WTC11 (cell line): ENCODE measurements at regions not wholly inside any gene's neighbourhood (a gene's known extent, or its start where the extent isn't known, plus 50 kb on each side); places are given as distances from the start of the nearest gene placed in this dataset.

Source experiments
- ATAC-seq: fragments of 200-7000 bp; cut with Tn5 transposase; 2 replicates; pipeline ENCODE4 v1.10.0; 2021; ENCODE audit warnings: mild to moderate bottlenecking, moderate library complexity
- CTCF ChIA-PET: fragments of 300-600 bp; sonication (Branson Sonifier 250); formaldehyde crosslinking; loops from one replicate; lab custom pipeline; 2021; ENCODE audit warnings: antibody characterized with exemption; lab: Charles Lee
- POLR2A ChIA-PET: fragments of 350-600 bp; sonication (Branson Sonifier 250); formaldehyde crosslinking; loops from one replicate; lab custom pipeline; 2021; ENCODE audit warnings: antibody characterized with exemption; lab: Charles Lee
- DNase-seq: peaks from one replicate; pipeline ENCODE4 v3.0.0; 2021; ENCODE audit warnings: low spot score
- H3K27ac Mint-ChIP-seq: 2 replicates; pipeline ENCODE4 v1.8.0; 2021; ENCODE audit warnings: mixed read lengths
- H3K27me3 Mint-ChIP-seq: 2 replicates; pipeline ENCODE4 v1.8.0; 2021; ENCODE audit warnings: low read depth, mild to moderate bottlenecking, moderate library complexity, mixed read lengths
- H3K36me3 Mint-ChIP-seq: 2 replicates; pipeline ENCODE4 v1.8.0; 2021; ENCODE audit warnings: mixed read lengths
- H3K4me1 Mint-ChIP-seq: 2 replicates; pipeline ENCODE4 v1.8.0; 2022; ENCODE audit warnings: mixed read lengths
- H3K4me3 Mint-ChIP-seq: 2 replicates; pipeline ENCODE4 v1.8.0; 2021; ENCODE audit warnings: mild to moderate bottlenecking, moderate library complexity, mixed read lengths
- H3K9me3 Mint-ChIP-seq: 2 replicates; pipeline ENCODE4 v1.8.0; 2021; ENCODE audit warnings: mixed read lengths
- AFF4 ChIP-seq: sonication (generic); formaldehyde crosslinking; IDR thresholded peaks from 2 replicates; pipeline ENCODE4 v1.8.1; 2023; ENCODE audit warnings: mild to moderate bottlenecking, missing genetic modification reagents, borderline replicate concordance
- ARID4B ChIP-seq: sonication (generic); formaldehyde crosslinking; IDR thresholded peaks from 2 replicates; pipeline ENCODE4 v1.8.0; 2023; ENCODE audit warnings: missing genetic modification reagents, mild to moderate bottlenecking, borderline replicate concordance
- ATF3 ChIP-seq: sonication (generic); formaldehyde crosslinking; conservative IDR thresholded peaks from 2 replicates; pipeline ENCODE4 v1.8.1; 2022; ENCODE audit warnings: mild to moderate bottlenecking, missing genetic modification reagents
- ETV6 ChIP-seq: sonication (generic); formaldehyde crosslinking; IDR thresholded peaks from 2 replicates; pipeline ENCODE4 v1.8.1; 2022; ENCODE audit warnings: mild to moderate bottlenecking, missing genetic modification reagents
- FOXJ3 ChIP-seq: sonication (generic); formaldehyde crosslinking; IDR thresholded peaks from 2 replicates; pipeline ENCODE4 v1.9.0; 2021; ENCODE audit warnings: missing genetic modification reagents, mild to moderate bottlenecking, borderline replicate concordance
- FOXP4 ChIP-seq: sonication (generic); formaldehyde crosslinking; IDR thresholded peaks from 2 replicates; pipeline ENCODE4 v1.8.0; 2022; ENCODE audit warnings: mild to moderate bottlenecking, missing genetic modification reagents
- GABPB1 ChIP-seq: sonication (generic); formaldehyde crosslinking; IDR thresholded peaks from 2 replicates; pipeline ENCODE4 v1.8.1; 2023; ENCODE audit warnings: mild to moderate bottlenecking, missing genetic modification reagents
- IRF2 ChIP-seq: sonication (generic); formaldehyde crosslinking; IDR thresholded peaks from 2 replicates; pipeline ENCODE4 v1.8.0; 2022; ENCODE audit warnings: low read depth, missing genetic modification reagents, borderline replicate concordance
- JUN ChIP-seq: sonication (generic); formaldehyde crosslinking; IDR thresholded peaks from 2 replicates; pipeline ENCODE4 v1.8.0; 2023; ENCODE audit warnings: mild to moderate bottlenecking, missing genetic modification reagents
- MLX ChIP-seq: sonication (generic); formaldehyde crosslinking; IDR thresholded peaks from 2 replicates; pipeline ENCODE4 v1.8.1; 2023; ENCODE audit warnings: mild to moderate bottlenecking, missing genetic modification reagents, moderate library complexity
- MYBL2 ChIP-seq: sonication (generic); formaldehyde crosslinking; IDR thresholded peaks from 2 replicates; pipeline ENCODE4 v1.8.1; 2023; ENCODE audit warnings: mild to moderate bottlenecking, moderate library complexity, missing genetic modification reagents
- NR1H2 ChIP-seq: sonication (generic); formaldehyde crosslinking; IDR thresholded peaks from 2 replicates; pipeline ENCODE4 v1.9.0; 2021; ENCODE audit warnings: mild to moderate bottlenecking, moderate library complexity, missing genetic modification reagents
- PRDM15 ChIP-seq: sonication (generic); formaldehyde crosslinking; IDR thresholded peaks from 2 replicates; pipeline ENCODE4 v1.8.0; 2022; ENCODE audit warnings: missing genetic modification reagents
- TEAD4 ChIP-seq: sonication (generic); formaldehyde crosslinking; IDR thresholded peaks from 2 replicates; pipeline ENCODE4 v1.8.0; 2022; ENCODE audit warnings: mild to moderate bottlenecking, missing genetic modification reagents
- ZBTB43 ChIP-seq: sonication (generic); formaldehyde crosslinking; IDR thresholded peaks from 2 replicates; pipeline ENCODE4 v1.8.1; 2023; ENCODE audit warnings: mild to moderate bottlenecking, missing genetic modification reagents
- ZNF263 ChIP-seq: sonication (generic); formaldehyde crosslinking; IDR thresholded peaks from 2 replicates; pipeline ENCODE4 v1.8.1; 2022; ENCODE audit warnings: low read depth, mild to moderate bottlenecking, moderate library complexity, missing genetic modification reagents
- ZNF317 ChIP-seq: sonication (generic); formaldehyde crosslinking; IDR thresholded peaks from 2 replicates; pipeline ENCODE4 v1.8.1; 2023; ENCODE audit warnings: low read depth, mild to moderate bottlenecking, moderate library complexity, missing genetic modification reagents, borderline replicate concordance
- ZNF396 ChIP-seq: fragments of 250-450 bp; sonication (Bioruptor Pico); IDR thresholded peaks from 2 replicates; pipeline ENCODE4 v1.8.0; 2021; ENCODE audit warnings: mild to moderate bottlenecking, moderate library complexity, borderline replicate concordance
- ZNF512 ChIP-seq: sonication (generic); formaldehyde crosslinking; IDR thresholded peaks from 2 replicates; pipeline ENCODE4 v1.8.1; 2022; ENCODE audit warnings: missing genetic modification reagents, borderline replicate concordance

GRCh38 chr1:80064524-80064923, 1058.0 kb upstream of the ADGRL4 start (continued):
- no peak for TF ChIP-seq AFF4
- no peak for TF ChIP-seq PRDM15 (CRISPR knock-in tag)
- TF ChIP-seq NR1H2 (CRISPR knock-in tag): no peak
- TF ChIP-seq MLX (CRISPR knock-in tag): no peak
- TF ChIP-seq JUN (CRISPR knock-in tag): no peak
- no peak for TF ChIP-seq ARID4B (CRISPR knock-in tag)
- no peak for TF ChIP-seq ATF3 (CRISPR knock-in tag)
- no peak for TF ChIP-seq IRF2
- TF ChIP-seq MYBL2 (CRISPR knock-in tag): no peak
- no peak for TF ChIP-seq ZNF512 (CRISPR knock-in tag)
- TF ChIP-seq ZNF263 (CRISPR knock-in tag): no peak
- TF ChIP-seq TEAD4 (CRISPR knock-in tag): no peak

- Mint-ChIP-seq H3K36me3 (no peaks in the 10 kb centered on the region), H3K27ac (no peak overlapping the region), H3K9me3 (peaks cover 4% of the 10 kb centered on the region; the same call in 1 of the 2 replicates), H3K4me3 (no peak overlapping the region), H3K4me1 (peaks cover 4% of the 10 kb centered on the region), H3K27me3 (no peaks in the 10 kb centered on the region)
- ATAC-seq (no peak), DNase-seq (no peak)
- CTCF ChIA-PET: no interaction called here
- POLR2A ChIA-PET: no interaction called here
- TF ChIP-seq FOXP4 (CRISPR knock-in tag): no peak
- no peak for TF ChIP-seq ZNF317 (CRISPR knock-in tag)
- no peak for TF ChIP-seq ZBTB43 (CRISPR knock-in tag)
- no peak for TF ChIP-seq ETV6
- no peak for TF ChIP-seq FOXJ3 (CRISPR knock-in tag)
- TF ChIP-seq ZNF396: no peak
- TF ChIP-seq GABPB1 (CRISPR knock-in tag): no peak
Observed at GRCh38 chr1:80059940-80060339, 1053.4 kb upstream of the ADGRL4 start.
